ENCODE measurements at regions not wholly inside any gene's neighbourhood (a gene's known extent, or its start where the extent isn't known, plus 50 kb on each side); places are given as distances from the start of the nearest gene placed in this dataset.

DNA sequence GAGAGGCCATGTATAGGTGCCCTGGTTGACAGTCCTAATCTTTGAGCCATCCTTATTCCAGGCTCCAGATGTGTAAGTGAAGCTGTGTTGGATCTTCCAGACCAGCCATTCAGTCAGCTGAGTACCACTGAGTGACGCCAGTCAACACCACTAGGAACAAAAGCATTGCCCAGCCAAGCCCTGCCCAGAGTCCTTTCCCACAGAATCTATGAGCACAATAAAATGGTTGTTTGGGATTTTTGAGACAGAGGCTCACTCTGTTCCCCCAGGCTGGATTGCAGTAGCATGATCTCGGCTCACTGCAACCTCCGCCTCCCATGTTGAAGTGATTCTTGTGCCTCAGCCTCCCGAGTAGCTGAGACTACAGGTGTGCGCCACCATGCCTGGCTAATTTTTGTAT lies 262.5 kb downstream of the BCOR start:
- H2AFZ ChIP-seq (ENCODE audit: low read depth) = no peak overlapping the region
- POLR2A ChIA-PET = no interaction called here

DNA sequence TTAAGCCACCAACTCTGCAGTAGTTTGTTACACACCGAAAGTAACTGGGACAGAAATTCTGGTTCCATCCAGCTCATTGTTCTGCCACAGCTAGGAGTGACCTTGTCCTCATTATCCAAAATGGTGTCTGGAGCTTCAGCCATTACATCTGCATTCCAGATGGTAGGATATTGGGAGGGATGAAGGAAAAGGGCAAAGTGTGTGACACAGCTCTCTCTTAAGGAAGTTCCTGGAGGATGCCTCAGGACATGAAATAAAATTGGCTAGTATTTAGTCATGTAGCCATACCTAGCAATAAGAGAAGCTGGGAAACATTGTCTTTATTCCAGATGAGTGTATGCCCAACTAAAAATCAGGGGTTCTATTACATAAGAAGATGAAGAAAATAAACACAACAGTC lies 262.0 kb downstream of the BCOR start:
- CTCF ChIA-PET = interaction anchor here (1.4 kb wide), 1 partner anchor 12 kb away, joined by 3 read pairs; no protein-coding TSS in a partner anchor
- Histone ChIP-seq H3K27ac (ENCODE audit: low read depth in 2 of 2, low read length in 1 of 2) (no peak overlapping the region), H3K9me3 (no peaks in the 10 kb centered on the region), H3K4me3 (ENCODE audit: low read depth in 2 of 2, low read length in 1 of 2) (no peak overlapping the region), H3K27me3 (ENCODE audit: insufficient read depth) (no peaks in the 10 kb centered on the region; the same call in 1 of the 2 replicates), H3K9me2 (no peaks in the 10 kb centered on the region), H2AFZ (ENCODE audit: low read depth) (no peak overlapping the region), H3K36me3 (replicated peaks in 1 of 2; ENCODE audit: control insufficient read depth in 1 of 2, insufficient read depth in 2 of 2, low read length in 1 of 2) (no peaks in the 10 kb centered on the region), H3K9ac (no peak overlapping the region), H3K4me2 (no peak overlapping the region), H3F3A (replicated peaks; ENCODE audit: insufficient read depth) (no peaks in the 10 kb centered on the region), H3K79me2 (ENCODE audit: insufficient read depth) (no peaks in the 10 kb centered on the region), H3K4me1 (ENCODE audit: control insufficient read depth in 1 of 2, insufficient read depth in 2 of 2, low read depth in 1 of 2, low read length in 1 of 2) (no peaks in the 10 kb centered on the region; a peak in 1 of 4 replicates), H4K20me1 (ENCODE audit: insufficient read depth) (no peaks in the 10 kb centered on the region)
- TF ChIP-seq FOSL2 (IDR thresholded peaks at IDR 0.05; ENCODE audit: borderline replicate concordance, low read depth) = no peak
- TF ChIP-seq, protein P1, sequence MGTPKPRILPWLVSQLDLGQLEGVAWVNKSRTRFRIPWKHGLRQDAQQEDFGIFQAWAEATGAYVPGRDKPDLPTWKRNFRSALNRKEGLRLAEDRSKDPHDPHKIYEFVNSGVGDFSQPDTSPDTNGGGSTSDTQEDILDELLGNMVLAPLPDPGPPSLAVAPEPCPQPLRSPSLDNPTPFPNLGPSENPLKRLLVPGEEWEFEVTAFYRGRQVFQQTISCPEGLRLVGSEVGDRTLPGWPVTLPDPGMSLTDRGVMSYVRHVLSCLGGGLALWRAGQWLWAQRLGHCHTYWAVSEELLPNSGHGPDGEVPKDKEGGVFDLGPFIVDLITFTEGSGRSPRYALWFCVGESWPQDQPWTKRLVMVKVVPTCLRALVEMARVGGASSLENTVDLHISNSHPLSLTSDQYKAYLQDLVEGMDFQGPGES (IDR thresholded peaks at IDR 0.05; ENCODE audit: low read depth, low read length) = no peak
- TF ChIP-seq RAD21 (IDR thresholded peaks at IDR 0.05; ENCODE audit: low read length) = no peak
- no peak for DNase-seq
- 50% methylated on average over 1 of the region's 1 CpG for WGBS (ENCODE audit: low lambda C conversion rate)
- POLR2A ChIA-PET = no interaction called here

More for the DNA sequence above, 262.5 kb downstream of the BCOR start:
- no peak overlapping the region for H3K27ac ChIP-seq (ENCODE audit: low read depth in 2 of 2, low read length in 1 of 2)
- H3K9me2 ChIP-seq = no peaks in the 10 kb centered on the region
- no peaks in the 10 kb centered on the region; the same call in 1 of the 2 replicates for H3K27me3 ChIP-seq (ENCODE audit: insufficient read depth)
- DNase-seq = no peak
- H3K4me3 ChIP-seq (ENCODE audit: low read depth in 2 of 2, low read length in 1 of 2) = no peak overlapping the region
- H3K36me3 ChIP-seq (replicated peaks in 1 of 2; ENCODE audit: control insufficient read depth in 1 of 2, insufficient read depth in 2 of 2, low read length in 1 of 2) = no peaks in the 10 kb centered on the region
- H3F3A ChIP-seq (replicated peaks; ENCODE audit: insufficient read depth) = no peaks in the 10 kb centered on the region
- no peak overlapping the region for H3K9ac ChIP-seq
- no peak overlapping the region for H3K4me2 ChIP-seq
- no peaks in the 10 kb centered on the region for H3K79me2 ChIP-seq (ENCODE audit: insufficient read depth)
- no peaks in the 10 kb centered on the region; a peak in 1 of 4 replicates for H3K4me1 ChIP-seq (ENCODE audit: control insufficient read depth in 1 of 2, insufficient read depth in 2 of 2, low read depth in 1 of 2, low read length in 1 of 2)
- 65% methylated on average over 4 of the region's 5 CpGs for WGBS (ENCODE audit: low lambda C conversion rate)
- H3K9me3 ChIP-seq = no peaks in the 10 kb centered on the region
- TF ChIP-seq RFX5 (IDR thresholded peaks at IDR 0.05; ENCODE audit: low read length) = no peak
- no peak for TF ChIP-seq GABPA (IDR thresholded peaks at IDR 0.05; ENCODE audit: low read depth)
- no peak for TF ChIP-seq ZBTB33 (IDR thresholded peaks at IDR 0.05; ENCODE audit: borderline replicate concordance, low read depth)
- TF ChIP-seq FOXJ3 (CRISPR knock-in tag; IDR thresholded peaks at IDR 0.05) = no peak
- no peak for TF ChIP-seq FOXM1 (IDR thresholded peaks at IDR 0.05; ENCODE audit: low read depth)
- TF ChIP-seq MAX (IDR thresholded peaks at IDR 0.05; ENCODE audit: low read depth) = no peak
- TF ChIP-seq ELF1 (IDR thresholded peaks at IDR 0.05) = no peak
- TF ChIP-seq YY1 (IDR thresholded peaks at IDR 0.05; ENCODE audit: low read depth) = no peak
- TF ChIP-seq, protein P2, sequence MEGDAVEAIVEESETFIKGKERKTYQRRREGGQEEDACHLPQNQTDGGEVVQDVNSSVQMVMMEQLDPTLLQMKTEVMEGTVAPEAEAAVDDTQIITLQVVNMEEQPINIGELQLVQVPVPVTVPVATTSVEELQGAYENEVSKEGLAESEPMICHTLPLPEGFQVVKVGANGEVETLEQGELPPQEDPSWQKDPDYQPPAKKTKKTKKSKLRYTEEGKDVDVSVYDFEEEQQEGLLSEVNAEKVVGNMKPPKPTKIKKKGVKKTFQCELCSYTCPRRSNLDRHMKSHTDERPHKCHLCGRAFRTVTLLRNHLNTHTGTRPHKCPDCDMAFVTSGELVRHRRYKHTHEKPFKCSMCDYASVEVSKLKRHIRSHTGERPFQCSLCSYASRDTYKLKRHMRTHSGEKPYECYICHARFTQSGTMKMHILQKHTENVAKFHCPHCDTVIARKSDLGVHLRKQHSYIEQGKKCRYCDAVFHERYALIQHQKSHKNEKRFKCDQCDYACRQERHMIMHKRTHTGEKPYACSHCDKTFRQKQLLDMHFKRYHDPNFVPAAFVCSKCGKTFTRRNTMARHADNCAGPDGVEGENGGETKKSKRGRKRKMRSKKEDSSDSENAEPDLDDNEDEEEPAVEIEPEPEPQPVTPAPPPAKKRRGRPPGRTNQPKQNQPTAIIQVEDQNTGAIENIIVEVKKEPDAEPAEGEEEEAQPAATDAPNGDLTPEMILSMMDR (IDR thresholded peaks at IDR 0.05) = no peak
- TF ChIP-seq EP300 (IDR thresholded peaks at IDR 0.05; ENCODE audit: borderline replicate concordance in 1 of 2, low read depth in 1 of 2, low read length in 1 of 2) = no peak
- no peak for TF ChIP-seq SMC3 (IDR thresholded peaks at IDR 0.05; ENCODE audit: low read depth, low read length)
- CTCF ChIA-PET = interaction anchor here (0.7 to 1.4 kb wide), 2 partner anchors 11 to 15 kb away, joined by 3 read pairs; no protein-coding TSS in a partner anchor
- no peaks in the 10 kb centered on the region for H4K20me1 ChIP-seq (ENCODE audit: insufficient read depth)
